Tibial nerve (tissue), 4 donors: ENCODE measurements at regions not wholly inside any gene's neighbourhood (a gene's known extent, or its start where the extent isn't known, plus 50 kb on each side); places are given as distances from the start of the nearest gene placed in this dataset.

Source experiments
- DNase-seq, 2 donors: peaks; one replicate each; pipeline ENCODE4 v3.0.0-alpha.2; 2019; ENCODE audit warnings: low spot score in 2 of 2
- H3K27ac ChIP-seq, 4 donors: fragments of 200-600 bp; sonication (generic) in 3 of 4; one replicate each; pipeline ENCODE4 v1.5.1; 2017 to 2019; ENCODE audit warnings: mild to moderate bottlenecking in 1 of 4
- H3K27me3 ChIP-seq, 2 donors: fragments of 200-600 bp; sonication (generic) in 1 of 2; one replicate each; pipeline versions ENCODE4 v1.5.1 to v1.6.0; 2017 to 2019
- H3K36me3 ChIP-seq, 3 donors: fragments of 200-600 bp; sonication (generic); one replicate each; pipeline ENCODE4 v1.5.1; 2018 to 2019
- H3K4me1 ChIP-seq, 4 donors: fragments of 200-600 bp; sonication (generic) in 3 of 4; one replicate each; pipeline ENCODE4 v1.5.1; 2017 to 2019
- H3K4me3 ChIP-seq, 4 donors: fragments of 200-600 bp; sonication (generic) in 3 of 4; one replicate each; pipeline ENCODE4 v1.5.1; 2017 to 2019; ENCODE audit warnings: mild to moderate bottlenecking in 1 of 4, moderate library complexity in 1 of 4
- H3K9me3 ChIP-seq, 4 donors: fragments of 200-600 bp; sonication (generic) in 3 of 4; one replicate each; pipeline ENCODE4 v1.5.1; 2017 to 2019
- EP300 ChIP-seq, 2 donors: sonication (generic); formaldehyde crosslinking; IDR thresholded peaks; one replicate each; pipeline ENCODE4 v1.6.1; 2017; ENCODE audit warnings: antibody characterized with exemption in 2 of 2, mild to moderate bottlenecking in 1 of 2
- POLR2A ChIP-seq, 2 donors: fragments of 450-650 bp; IDR thresholded peaks; one replicate each; pipeline ENCODE4 v1.6.1; 2017; ENCODE audit warnings: antibody characterized with exemption in 2 of 2, mild to moderate bottlenecking in 2 of 2, moderate library complexity in 2 of 2
- WGBS, 2 donors: methylation state at CpG; one replicate each; pipeline ENCODE4 v1.1.5; 2018; 5-methylcytosine and 5-hydroxymethylcytosine counted together
- TF ChIP-seq, protein P1 (sequence below), 5 experiments: fragments of 200-600 bp in 3 of 5; fragments of 450-650 bp in 2 of 5; sonication (generic) in 3 of 5; IDR thresholded peaks; one replicate each; pipeline ENCODE4 v1.5.1; 2016 to 2019; ENCODE audit warnings: antibody characterized with exemption in 5 of 5, mild to moderate bottlenecking in 3 of 5, moderate library complexity in 2 of 5

DNA sequence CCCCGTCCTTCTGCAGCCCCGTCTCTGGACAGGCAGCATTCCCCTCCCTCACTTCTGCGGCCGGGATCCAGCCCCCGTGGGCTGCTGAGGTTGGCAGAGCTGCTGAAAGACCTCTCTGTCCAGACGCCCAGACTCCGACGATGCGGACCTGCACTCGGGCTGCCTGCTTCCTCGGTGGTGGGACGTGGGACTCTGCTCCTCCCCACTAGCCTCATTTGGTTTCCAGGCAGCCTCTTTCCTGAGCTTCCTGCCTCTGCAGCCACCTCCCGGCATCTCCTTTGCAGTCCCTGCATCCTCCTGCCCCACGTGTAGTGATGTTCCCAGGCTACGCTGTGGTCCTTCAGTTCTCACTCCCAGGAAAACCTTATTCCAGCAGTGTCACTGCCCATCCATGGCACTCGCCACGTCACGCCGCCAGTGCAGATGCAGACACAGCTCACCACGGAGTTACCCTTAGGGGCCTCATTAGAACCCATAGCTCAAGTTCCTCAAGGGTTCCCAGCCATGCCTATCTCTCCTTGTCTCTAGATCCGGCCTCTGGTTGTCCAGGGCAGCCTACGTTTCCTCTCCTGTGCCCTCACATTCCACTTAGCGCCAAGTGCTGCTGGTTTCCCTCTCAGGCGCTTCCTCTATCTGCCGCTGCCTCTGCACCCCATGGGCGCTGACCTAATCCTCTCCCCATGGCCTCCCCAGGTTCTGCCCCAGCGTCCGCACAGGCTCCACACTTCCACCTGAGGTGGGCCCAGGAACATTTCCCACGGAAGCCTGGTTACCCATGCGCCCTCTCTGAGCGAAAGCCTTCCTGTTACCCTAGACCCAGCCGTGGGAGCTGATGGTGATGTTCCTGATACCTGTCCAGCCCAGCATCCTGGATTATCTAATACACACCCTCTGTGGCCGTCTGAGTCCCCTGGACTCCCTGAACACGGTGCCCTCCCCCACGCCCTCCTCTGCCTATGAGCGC lies 318.3 kb upstream of the MYT1L start:
- Histone ChIP-seq H3K9me3 (peaks cover 0 to 12% (median 0%) of the 10 kb centered on the region in 4 donors), H3K27ac (no peak overlapping the region), H3K4me3 (no peak overlapping the region), H3K27me3 (no peaks in the 10 kb centered on the region), H3K36me3 (no peaks in the 10 kb centered on the region), H3K4me1 (no peaks in the 10 kb centered on the region)
- WGBS, 2 donors: 68 to 75% methylated on average over 36 of the region's 36 CpGs
- TF ChIP-seq EP300 (IDR thresholded peaks at IDR 0.05) (no peak), POLR2A (IDR thresholded peaks at IDR 0.05) (no peak)
- TF ChIP-seq, protein P1, sequence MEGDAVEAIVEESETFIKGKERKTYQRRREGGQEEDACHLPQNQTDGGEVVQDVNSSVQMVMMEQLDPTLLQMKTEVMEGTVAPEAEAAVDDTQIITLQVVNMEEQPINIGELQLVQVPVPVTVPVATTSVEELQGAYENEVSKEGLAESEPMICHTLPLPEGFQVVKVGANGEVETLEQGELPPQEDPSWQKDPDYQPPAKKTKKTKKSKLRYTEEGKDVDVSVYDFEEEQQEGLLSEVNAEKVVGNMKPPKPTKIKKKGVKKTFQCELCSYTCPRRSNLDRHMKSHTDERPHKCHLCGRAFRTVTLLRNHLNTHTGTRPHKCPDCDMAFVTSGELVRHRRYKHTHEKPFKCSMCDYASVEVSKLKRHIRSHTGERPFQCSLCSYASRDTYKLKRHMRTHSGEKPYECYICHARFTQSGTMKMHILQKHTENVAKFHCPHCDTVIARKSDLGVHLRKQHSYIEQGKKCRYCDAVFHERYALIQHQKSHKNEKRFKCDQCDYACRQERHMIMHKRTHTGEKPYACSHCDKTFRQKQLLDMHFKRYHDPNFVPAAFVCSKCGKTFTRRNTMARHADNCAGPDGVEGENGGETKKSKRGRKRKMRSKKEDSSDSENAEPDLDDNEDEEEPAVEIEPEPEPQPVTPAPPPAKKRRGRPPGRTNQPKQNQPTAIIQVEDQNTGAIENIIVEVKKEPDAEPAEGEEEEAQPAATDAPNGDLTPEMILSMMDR (IDR thresholded peaks at IDR 0.05): no peak
- no peak for DNase-seq

DNA sequence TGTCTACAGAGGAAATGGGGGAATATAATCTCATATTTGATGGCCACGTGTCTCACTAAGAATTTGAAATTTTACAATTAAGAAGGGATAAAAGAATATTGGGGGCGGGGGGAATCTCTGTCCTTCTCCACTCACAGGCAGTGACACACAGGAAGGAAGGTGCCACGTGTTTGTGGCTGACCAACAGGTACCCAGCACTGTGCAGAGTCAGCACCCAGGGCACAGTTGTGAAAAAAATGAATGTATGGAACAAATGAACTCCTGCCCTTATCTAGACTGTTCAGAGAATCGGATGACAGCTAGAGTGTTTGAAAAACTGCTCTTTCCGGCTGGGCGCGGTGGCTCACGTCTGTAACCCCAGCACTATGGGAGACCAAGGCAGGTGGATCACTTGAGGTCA lies 317.0 kb upstream of the MYT1L start:
- Histone ChIP-seq H3K9me3 (peaks cover 0 to 12% (median 0%) of the 10 kb centered on the region in 4 donors), H3K27me3 (no peaks in the 10 kb centered on the region), H3K36me3 (no peaks in the 10 kb centered on the region), H3K27ac (no peak overlapping the region), H3K4me3 (no peak overlapping the region), H3K4me1 (no peaks in the 10 kb centered on the region)
- TF ChIP-seq POLR2A (IDR thresholded peaks at IDR 0.05) (no peak), EP300 (IDR thresholded peaks at IDR 0.05) (no peak)
- TF ChIP-seq, protein P1 (IDR thresholded peaks at IDR 0.05): no peak
- no peak for DNase-seq
- 88 to 89% methylated on average over 8 of the region's 8 CpGs for whole genome bisulfite sequencing, 2 donors

DNA sequence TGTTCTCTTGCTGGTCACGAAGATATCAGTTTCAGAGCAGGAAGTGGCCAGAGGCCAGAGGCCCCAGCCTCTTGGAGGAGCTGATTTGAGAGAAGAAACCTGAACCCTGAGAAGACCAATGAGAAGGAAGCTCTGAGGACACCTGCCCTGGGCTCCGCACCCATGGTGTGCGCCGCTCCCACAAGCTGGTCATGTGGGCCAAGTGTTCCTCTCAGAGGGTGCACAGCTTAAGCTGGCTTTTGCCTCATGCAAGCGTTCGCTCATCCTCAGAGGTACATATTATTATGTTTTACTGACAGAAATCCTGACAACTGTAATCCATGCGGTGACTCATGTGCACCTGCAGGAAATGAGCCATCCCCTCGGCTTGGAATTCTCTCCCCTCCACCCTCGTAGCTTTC lies 316.1 kb upstream of the MYT1L start:
- no peaks in the 10 kb centered on the region for H3K4me1 ChIP-seq
- no peaks in the 10 kb centered on the region for H3K36me3 ChIP-seq
- DNase-seq: no peak
- H3K27ac ChIP-seq: no peak overlapping the region
- H3K9me3 ChIP-seq: peaks cover 0 to 12% (median 0%) of the 10 kb centered on the region in 4 donors
- no peak overlapping the region for H3K4me3 ChIP-seq
- 78 to 79% methylated on average over 9 of the region's 9 CpGs for WGBS, 2 donors
- TF ChIP-seq EP300 (IDR thresholded peaks at IDR 0.05): no peak
- TF ChIP-seq, protein P1 (IDR thresholded peaks at IDR 0.05): no peak
- no peak for TF ChIP-seq POLR2A (IDR thresholded peaks at IDR 0.05)
- no peaks in the 10 kb centered on the region for H3K27me3 ChIP-seq

DNA sequence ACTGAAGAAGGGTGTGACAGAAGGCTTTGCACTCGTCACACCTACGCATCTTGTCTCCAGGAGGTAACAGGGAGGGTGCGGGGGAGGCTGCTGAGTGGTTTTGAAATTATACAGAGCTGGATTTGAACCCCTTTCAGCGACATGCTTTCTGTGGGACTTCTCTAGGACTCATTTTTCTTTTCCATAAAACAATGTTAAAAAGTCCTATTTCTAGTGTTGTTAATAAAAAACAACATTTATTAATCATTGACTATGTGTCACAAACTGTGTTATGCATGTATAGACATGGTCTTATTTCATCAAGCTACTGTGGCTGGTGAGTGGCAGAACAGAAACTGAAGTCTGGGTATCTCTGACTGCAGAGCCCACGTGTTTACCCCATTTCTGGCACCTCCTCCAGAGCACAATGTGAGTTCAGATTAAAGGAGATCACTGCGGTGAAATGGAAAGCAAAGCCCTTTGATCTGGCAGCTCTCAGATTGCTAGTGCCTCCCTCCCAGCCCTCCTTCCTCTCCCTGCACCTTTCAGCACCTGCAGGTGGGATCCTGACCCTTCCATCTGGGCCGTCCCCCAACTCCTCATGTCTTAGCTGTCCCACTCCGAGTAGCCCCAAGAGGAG lies 315.5 kb upstream of the MYT1L start:
- TF ChIP-seq, protein P1 (IDR thresholded peaks at IDR 0.05): no peak
- TF ChIP-seq EP300 (IDR thresholded peaks at IDR 0.05) (no peak), POLR2A (IDR thresholded peaks at IDR 0.05) (no peak)
- 53 to 58% methylated on average over 8 of the region's 8 CpGs for WGBS, 2 donors
- Histone ChIP-seq H3K27me3 (no peaks in the 10 kb centered on the region), H3K36me3 (no peaks in the 10 kb centered on the region), H3K4me3 (no peak overlapping the region), H3K9me3 (peaks cover 0 to 12% (median 0%) of the 10 kb centered on the region in 4 donors), H3K4me1 (no peaks in the 10 kb centered on the region), H3K27ac (no peak overlapping the region)
- no peak for DNase-seq
